H1 (cell line): ENCODE measurements at regions not wholly inside any gene's neighbourhood (a gene's known extent, or its start where the extent isn't known, plus 50 kb on each side); places are given as distances from the start of the nearest gene placed in this dataset.

ENCODE experiments used
- CTCF ChIA-PET: fragments of 300-600 bp; sonication (Branson Sonifier 250); formaldehyde crosslinking; loops from one replicate; lab custom pipeline; 2021; ENCODE audit not compliant: partially characterized antibody; lab: Charles Lee
- POLR2A ChIA-PET: fragments of 300-600 bp; sonication (Branson Sonifier 250); formaldehyde crosslinking; loops from one replicate; lab custom pipeline; 2021; ENCODE audit warnings: inconsistent platforms; ENCODE audit not compliant: partially characterized antibody; lab: Charles Lee
- DNase-seq, 2 experiments: peaks; one replicate each; pipeline versions ENCODE4 v3.0.0 to v3.0.0-alpha.2; 2010 to 2022; ENCODE audit warnings: low spot score in 2 of 2, low read depth in 1 of 2, mixed read lengths in 1 of 2
- FAIRE-seq: peaks from 2 replicates; lab custom pipeline; 2011; peaks lifted over from hg19 to GRCh38; lab: Jason Lieb, UNC
- H2AFZ ChIP-seq: 2 replicates; pipeline ENCODE4 v1.8.1; 2012; ENCODE audit warnings: low read length, inconsistent platforms
- H2AK5ac ChIP-seq: 2 replicates; pipeline ENCODE4 v1.6.1; 2013; ENCODE audit warnings: low read depth, low read length
- H2BK120ac ChIP-seq: replicated peaks from 2 replicates; pipeline ENCODE3; 2013; ENCODE audit warnings: low read depth, low read length, inconsistent platforms
- H2BK12ac ChIP-seq: 2 replicates; pipeline ENCODE4 v1.6.1; 2013; ENCODE audit warnings: low read depth, low read length
- H2BK15ac ChIP-seq: 2 replicates; pipeline ENCODE4 v1.6.1; 2013; ENCODE audit warnings: low read length
- H2BK20ac ChIP-seq: 2 replicates; pipeline ENCODE4 v1.6.1; 2013; ENCODE audit warnings: low read length
- H2BK5ac ChIP-seq: 2 replicates; pipeline ENCODE4 v1.6.1; 2013; ENCODE audit warnings: low read depth, low read length
- H3K14ac ChIP-seq: 2 replicates; pipeline ENCODE4 v1.6.1; 2013; ENCODE audit warnings: inconsistent platforms; ENCODE audit not compliant: insufficient read length
- H3K18ac ChIP-seq: 2 replicates; pipeline ENCODE4 v1.6.1; 2013; ENCODE audit warnings: low read length; ENCODE audit errors: extremely low read depth
- H3K23ac ChIP-seq: 2 replicates; pipeline ENCODE4 v1.6.1; 2013; ENCODE audit warnings: inconsistent platforms; ENCODE audit not compliant: insufficient read length
- H3K23me2 ChIP-seq: 2 replicates; pipeline ENCODE4 v1.6.1; 2013; ENCODE audit warnings: low read depth, low read length
- H3K27ac ChIP-seq: 2 replicates; pipeline ENCODE4 v1.6.1; 2011; ENCODE audit warnings: low read depth, low read length, inconsistent platforms
- H3K27me3 ChIP-seq, 4 experiments: replicated peaks in 1 of 4; 1 replicate in 1 of 4; 2 replicates in 3 of 4; pipeline versions ENCODE4 v1.6.1 to v1.8.1; 2011 to 2013; ENCODE audit warnings: low read length in 3 of 4, mild to moderate bottlenecking in 3 of 4, inconsistent platforms in 2 of 4, mixed read lengths in 2 of 4, moderate library complexity in 1 of 4; ENCODE audit not compliant: control insufficient read depth in 3 of 4, insufficient read depth in 3 of 4; ENCODE audit errors: extremely low read depth in 1 of 4
- H3K36me3 ChIP-seq, 4 experiments: 2 replicates each; pipeline versions ENCODE4 v1.6.1 to v1.8.1; 2011 to 2013; ENCODE audit warnings: mild to moderate bottlenecking in 4 of 4, low read length in 3 of 4, moderate library complexity in 2 of 4, control low read depth in 1 of 4, inconsistent platforms in 1 of 4; ENCODE audit not compliant: insufficient read depth in 4 of 4, control insufficient read depth in 2 of 4
- H3K4ac ChIP-seq: replicated peaks from 2 replicates; pipeline ENCODE3; 2013; ENCODE audit warnings: low read length, low read depth, mixed read lengths, inconsistent platforms; ENCODE audit not compliant: insufficient read length
- H3K4me1 ChIP-seq, 4 experiments: replicated peaks in 1 of 4; 1 replicate in 1 of 4; 2 replicates in 3 of 4; pipeline versions ENCODE4 v1.6.1 to v1.8.1; 2011 to 2013; ENCODE audit warnings: low read length in 3 of 4, inconsistent platforms in 2 of 4, mixed read lengths in 1 of 4; ENCODE audit not compliant: insufficient read depth in 4 of 4, control insufficient read depth in 3 of 4
- H3K4me2 ChIP-seq, 2 experiments: 2 replicates each; pipeline versions ENCODE4 v1.6.1 to v1.8.1; 2011 to 2013; ENCODE audit warnings: low read depth in 2 of 2, low read length in 2 of 2, control low read depth in 1 of 2, inconsistent platforms in 1 of 2, mild to moderate bottlenecking in 1 of 2; ENCODE audit not compliant: insufficient read depth in 1 of 2
- H3K4me3 ChIP-seq, 4 experiments: fragments of 200-600, 300-600 bp in 1 of 4; sonication (generic), shearing (Covaris generic), sonication (Bioruptor Twin) in 1 of 4; 2 replicates each; pipeline versions ENCODE4 v1.5.1 to v1.8.1; 2011 to 2016; ENCODE audit warnings: low read length in 4 of 4, low read depth in 3 of 4, control low read depth in 2 of 4, inconsistent platforms in 2 of 4, mild to moderate bottlenecking in 2 of 4, mixed read lengths in 1 of 4, moderate library complexity in 1 of 4; ENCODE audit not compliant: insufficient read depth in 2 of 4; ENCODE audit errors: extremely low read depth in 1 of 4
- H3K56ac ChIP-seq: replicated peaks from 2 replicates; pipeline ENCODE3; 2013; ENCODE audit warnings: low read depth, mild to moderate bottlenecking, mixed read lengths, low read length, inconsistent platforms; ENCODE audit not compliant: insufficient read length
- H3K79me1 ChIP-seq: 2 replicates; pipeline ENCODE4 v1.6.1; 2013; ENCODE audit warnings: low read depth, low read length, control low read depth
- H3K79me2 ChIP-seq, 2 experiments: 2 replicates each; pipeline versions ENCODE4 v1.6.1 to v1.8.1; 2012 to 2013; ENCODE audit warnings: low read length in 2 of 2, mild to moderate bottlenecking in 2 of 2, inconsistent platforms in 1 of 2; ENCODE audit not compliant: insufficient read depth in 2 of 2, control insufficient read depth in 1 of 2
- H3K9ac ChIP-seq, 4 experiments: replicated peaks in 1 of 4; 1 replicate in 1 of 4; 2 replicates in 3 of 4; pipeline versions ENCODE4 v1.6.1 to v1.8.1; 2011 to 2013; ENCODE audit warnings: low read depth in 3 of 4, low read length in 3 of 4, control low read depth in 2 of 4, mild to moderate bottlenecking in 2 of 4, moderate library complexity in 2 of 4, inconsistent platforms in 1 of 4; ENCODE audit errors: extremely low read depth in 1 of 4
- H3K9me3 ChIP-seq, 2 experiments: 2 replicates each; pipeline versions ENCODE4 v1.6.1 to v1.8.1; 2012 to 2013; ENCODE audit warnings: mild to moderate bottlenecking in 2 of 2, moderate library complexity in 2 of 2, control low read depth in 1 of 2, inconsistent platforms in 1 of 2, low read depth in 1 of 2, low read length in 1 of 2, mixed read lengths in 1 of 2; ENCODE audit not compliant: insufficient read depth in 2 of 2
- H4K20me1 ChIP-seq, 2 experiments: replicated peaks in 1 of 2; 2 replicates each; pipeline versions ENCODE3 to v1.8.1; 2011 to 2013; ENCODE audit warnings: inconsistent platforms in 2 of 2, low read length in 2 of 2, mild to moderate bottlenecking in 1 of 2; ENCODE audit not compliant: insufficient read depth in 2 of 2, control insufficient read depth in 1 of 2
- H4K5ac ChIP-seq: 2 replicates; pipeline ENCODE4 v1.6.1; 2013; ENCODE audit warnings: low read length, low read depth, mixed read lengths, inconsistent platforms; ENCODE audit not compliant: insufficient read length
- H4K8ac ChIP-seq: 2 replicates; pipeline ENCODE4 v1.8.0; 2013; ENCODE audit warnings: mild to moderate bottlenecking, moderate library complexity, low read length, inconsistent platforms; ENCODE audit not compliant: insufficient read depth; ENCODE audit errors: extremely low read depth
- H4K91ac ChIP-seq: replicated peaks from 2 replicates; pipeline ENCODE3; 2013; ENCODE audit warnings: low read length, mixed read lengths, inconsistent platforms; ENCODE audit not compliant: insufficient read length
- NANOG ChIP-seq: IDR thresholded peaks from 2 replicates; pipeline ENCODE4 v1.6.1; 2011; ENCODE audit warnings: low read length, low read depth, mild to moderate bottlenecking, inconsistent platforms; ENCODE audit not compliant: insufficient read depth, poor library complexity, severe bottlenecking
- RAD21 ChIP-seq, 2 experiments: IDR thresholded peaks in 1 of 2; conservative IDR thresholded peaks in 1 of 2; 2 replicates each; pipeline ENCODE4 v1.6.1; 2011; ENCODE audit warnings: low read depth in 2 of 2, low read length in 2 of 2, improper control_type of control experiment in 1 of 2, inconsistent platforms in 1 of 2, mild to moderate bottlenecking in 1 of 2, moderate library complexity in 1 of 2
- RNF2 ChIP-seq: fragments of 200-900, 300-1000 bp; sonication (generic); IDR thresholded peaks from 2 replicates; pipeline ENCODE4 v1.7.1; 2016; ENCODE audit warnings: borderline replicate concordance, low read depth, mild to moderate bottlenecking, antibody characterized with exemption, low read length; ENCODE audit not compliant: poor library complexity, severe bottlenecking; ENCODE audit errors: missing control alignments
- TAF7 ChIP-seq: optimal IDR thresholded peaks from 2 replicates; pipeline ENCODE3; 2011; ENCODE audit warnings: low read depth, mild to moderate bottlenecking, inconsistent platforms, low read length, moderate library complexity, borderline replicate concordance
- TBP ChIP-seq: IDR thresholded peaks from 2 replicates; pipeline ENCODE4 v1.6.1; 2011; ENCODE audit warnings: low read depth, low read length, improper control_type of control experiment
- TEAD4 ChIP-seq: IDR thresholded peaks from 2 replicates; pipeline ENCODE4 v1.6.1; 2012; ENCODE audit warnings: low read depth, low read length, inconsistent platforms, mixed read lengths
- WGBS, 2 experiments: shearing (Covaris generic) in 1 of 2; methylation state at CpG; one replicate each; pipeline versions ENCODE4 v1.1.6 to v1.1.7; 2013 to 2015; ENCODE audit warnings: low lambda C conversion rate in 2 of 2, mixed read lengths in 2 of 2, inconsistent platforms in 1 of 2, low coverage in 1 of 2, missing lambda C conversion rate in 1 of 2; ENCODE audit not compliant: insufficient replicate concordance in 2 of 2, insufficient coverage in 1 of 2, insufficient read length in 1 of 2; ENCODE audit errors: extremely low coverage in 1 of 2, missing lambda C conversion rate in 1 of 2; 5-methylcytosine and 5-hydroxymethylcytosine counted together

GRCh38 chr1:87719658-87720057, 391.0 kb downstream of the LMO4 start:
- no peaks in the 10 kb centered on the region for H3K79me2 ChIP-seq
- H3K56ac ChIP-seq: no peak overlapping the region
- no peak overlapping the region for H4K91ac ChIP-seq
- no peaks in the 10 kb centered on the region for H3K23me2 ChIP-seq
- H4K8ac ChIP-seq: no peak overlapping the region
- DNase-seq (no peak), FAIRE-seq (no peak)
- no peak overlapping the region for H2AK5ac ChIP-seq
- no peak overlapping the region for H3K23ac ChIP-seq
- H2BK5ac ChIP-seq: no peak overlapping the region
- no peak overlapping the region for H3K9ac ChIP-seq
- H4K5ac ChIP-seq: no peak overlapping the region
- no peak overlapping the region for H3K14ac ChIP-seq
- no peak overlapping the region for H3K4me3 ChIP-seq
- H3K4ac ChIP-seq: no peak overlapping the region
- no peak overlapping the region for H2BK120ac ChIP-seq
- CTCF ChIA-PET: no interaction called here
- H3K4me2 ChIP-seq: no peak overlapping the region
- no peaks in the 10 kb centered on the region for H3K9me3 ChIP-seq
- no peak for TF ChIP-seq TBP
- no peak for TF ChIP-seq TEAD4
- no peak for TF ChIP-seq RAD21 (IDR thresholded peaks at IDR 0.05 in 1 of 2, conservative IDR thresholded peaks at IDR 0.05 in 1 of 2; ENCODE audit: low read depth in 2 of 2, low read length in 2 of 2)
- no peak for TF ChIP-seq NANOG
- no peak for TF ChIP-seq RNF2
- TF ChIP-seq TAF7: no peak
- no peaks in the 10 kb centered on the region for H3K27me3 ChIP-seq
- H3K79me1 ChIP-seq: no peaks in the 10 kb centered on the region
- H3K4me1 ChIP-seq: peaks cover 0 to 6% (median 1%) of the 10 kb centered on the region in 4 experiments; a peak in 3 of 7 replicates
- no peak overlapping the region for H2AFZ ChIP-seq
- H2BK15ac ChIP-seq: no peak overlapping the region
- 94% methylated on average over 3 of the region's 3 CpGs; no CpG with 5 or more reads in 1 of the 2 experiments for WGBS, 2 experiments
- no peaks in the 10 kb centered on the region for H3K36me3 ChIP-seq
- H2BK20ac ChIP-seq: no peak overlapping the region
- no peak overlapping the region for H3K27ac ChIP-seq
- POLR2A ChIA-PET: no interaction called here
- no peak overlapping the region for H2BK12ac ChIP-seq
- no peak overlapping the region for H3K18ac ChIP-seq
- H4K20me1 ChIP-seq: no peaks in the 10 kb centered on the region
